ENCODE measurements at regions not wholly inside any gene's neighbourhood (a gene's known extent, or its start where the extent isn't known, plus 50 kb on each side); places are given as distances from the start of the nearest gene placed in this dataset.

DNA sequence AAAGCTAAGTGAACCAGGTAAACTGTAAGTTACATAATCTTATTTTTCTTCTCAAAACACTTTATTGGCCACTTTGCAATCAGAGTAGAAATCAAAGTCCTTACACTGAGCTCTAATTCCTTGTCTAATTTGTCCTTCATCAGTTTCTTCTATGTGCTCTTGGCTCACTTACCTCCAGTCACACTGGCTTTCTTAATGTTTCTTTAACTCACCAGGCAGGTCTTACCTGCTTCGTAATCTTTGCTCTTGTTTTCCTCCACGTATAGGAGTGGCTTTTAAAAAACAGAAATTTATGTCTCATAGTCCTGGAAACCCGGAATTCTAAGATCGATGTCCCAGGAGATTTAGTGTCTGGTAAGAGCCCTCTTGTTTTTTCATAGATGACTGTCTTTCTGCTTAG lies 1462.1 kb downstream of the FSTL5 start:
- TF ChIP-seq MED8 (CRISPR knock-in tag; IDR thresholded peaks at IDR 0.05; ENCODE audit: insufficient replicate concordance), result no peak
- no peak for TF ChIP-seq KDM5A (IDR thresholded peaks at IDR 0.05; ENCODE audit: borderline replicate concordance, low read length)
